SK-N-SH treated with all-trans-retinoic acid at 6 μM for 48 hours (cell line): ENCODE measurements at regions not wholly inside any gene's neighbourhood (a gene's known extent, or its start where the extent isn't known, plus 50 kb on each side); places are given as distances from the start of the nearest gene placed in this dataset.

Experiments
- ATAC-seq: fragments of 200-7000 bp; cut with Tn5 transposase; 3 replicates; pipeline ENCODE4 v1.9.1; 2020; ENCODE audit warnings: mild to moderate bottlenecking, moderate library complexity
- BACH2 ChIP-seq: fragments of 250-450 bp; sonication (Bioruptor Pico); IDR thresholded peaks from 2 replicates; pipeline ENCODE4 v1.9.0; 2021; ENCODE audit warnings: mild to moderate bottlenecking, borderline replicate concordance
- CSDC2 ChIP-seq: fragments of 250-450 bp; sonication (Bioruptor Pico); IDR thresholded peaks from 2 replicates; pipeline ENCODE4 v1.5.0; 2020; ENCODE audit warnings: mild to moderate bottlenecking, moderate library complexity
- ESRRG ChIP-seq: fragments of 250-450 bp; sonication (Bioruptor Pico); IDR thresholded peaks from 2 replicates; pipeline ENCODE4 v1.6.1; 2021; ENCODE audit warnings: mild to moderate bottlenecking
- GLIS3 ChIP-seq: fragments of 250-450 bp; sonication (Bioruptor Pico); IDR thresholded peaks from 2 replicates; pipeline ENCODE4 v1.5.0; 2020; ENCODE audit warnings: mild to moderate bottlenecking, moderate library complexity
- OSR1 ChIP-seq: fragments of 250-450 bp; sonication (Bioruptor Pico); IDR thresholded peaks from 2 replicates; pipeline ENCODE4 v1.8.0; 2022; ENCODE audit warnings: moderate library complexity, mild to moderate bottlenecking, inconsistent platforms
- RARB ChIP-seq: fragments of 250-450 bp; sonication (Bioruptor Pico); IDR thresholded peaks from 2 replicates; pipeline ENCODE4 v1.8.0; 2021; ENCODE audit warnings: mild to moderate bottlenecking, moderate library complexity
- SNAI2 ChIP-seq: fragments of 250-450 bp; sonication (Bioruptor Pico); IDR thresholded peaks from 2 replicates; pipeline ENCODE4 v1.5.0; 2020; ENCODE audit warnings: mild to moderate bottlenecking, moderate library complexity
- TCF4 ChIP-seq: fragments of 250-450 bp; sonication (Bioruptor Pico); IDR thresholded peaks from 2 replicates; pipeline ENCODE4 v1.8.0; 2021; ENCODE audit warnings: mild to moderate bottlenecking, moderate library complexity, borderline replicate concordance
- TOX ChIP-seq: fragments of 250-450 bp; sonication (Bioruptor Pico); IDR thresholded peaks from 2 replicates; pipeline ENCODE4 v1.8.0; 2021; ENCODE audit warnings: mild to moderate bottlenecking, moderate library complexity, borderline replicate concordance
- ZFP3 ChIP-seq: fragments of 250-450 bp; sonication (Bioruptor Pico); IDR thresholded peaks from 2 replicates; pipeline ENCODE4 v1.5.0; 2020; ENCODE audit warnings: mild to moderate bottlenecking, moderate library complexity
- ZFP30 ChIP-seq: fragments of 450-650 bp; formaldehyde crosslinking; IDR thresholded peaks from 2 replicates; pipeline ENCODE4 v1.5.0; 2022; ENCODE audit warnings: mild to moderate bottlenecking, moderate library complexity
- ZNF70 ChIP-seq: fragments of 450-650 bp; formaldehyde crosslinking; IDR thresholded peaks from 2 replicates; pipeline ENCODE4 v1.5.0; 2020; ENCODE audit warnings: mild to moderate bottlenecking, moderate library complexity
- ZNF8 ChIP-seq: fragments of 450-650 bp; formaldehyde crosslinking; IDR thresholded peaks from 2 replicates; pipeline ENCODE4 v1.5.0; 2020; ENCODE audit warnings: mild to moderate bottlenecking, moderate library complexity
- TF ChIP-seq, protein P1 (sequence below): fragments of 250-450 bp; sonication (Bioruptor Pico); IDR thresholded peaks from 2 replicates; pipeline ENCODE4 v1.8.0; 2020; ENCODE audit warnings: mild to moderate bottlenecking, moderate library complexity, borderline replicate concordance
- TF ChIP-seq, protein P2 (sequence below): fragments of 250-450 bp; sonication (Bioruptor Pico); IDR thresholded peaks from 2 replicates; pipeline ENCODE4 v1.5.0; 2020; ENCODE audit warnings: mild to moderate bottlenecking, moderate library complexity
- TF ChIP-seq, protein P3 (sequence below): fragments of 250-450 bp; sonication (Bioruptor Pico); IDR thresholded peaks from 2 replicates; pipeline ENCODE4 v1.5.1; 2021; ENCODE audit warnings: mild to moderate bottlenecking, moderate library complexity
- TF ChIP-seq, protein P4 (sequence below): fragments of 250-450 bp; sonication (Bioruptor Pico); IDR thresholded peaks from 2 replicates; pipeline ENCODE4 v1.5.1; 2020; ENCODE audit warnings: low read depth, mild to moderate bottlenecking, moderate library complexity
- TF ChIP-seq, protein P5 (sequence below): fragments of 250-450 bp; sonication (Bioruptor Pico); IDR thresholded peaks from 2 replicates; pipeline ENCODE4 v1.8.0; 2021; ENCODE audit warnings: low read depth, mild to moderate bottlenecking, moderate library complexity, borderline replicate concordance

DNA sequence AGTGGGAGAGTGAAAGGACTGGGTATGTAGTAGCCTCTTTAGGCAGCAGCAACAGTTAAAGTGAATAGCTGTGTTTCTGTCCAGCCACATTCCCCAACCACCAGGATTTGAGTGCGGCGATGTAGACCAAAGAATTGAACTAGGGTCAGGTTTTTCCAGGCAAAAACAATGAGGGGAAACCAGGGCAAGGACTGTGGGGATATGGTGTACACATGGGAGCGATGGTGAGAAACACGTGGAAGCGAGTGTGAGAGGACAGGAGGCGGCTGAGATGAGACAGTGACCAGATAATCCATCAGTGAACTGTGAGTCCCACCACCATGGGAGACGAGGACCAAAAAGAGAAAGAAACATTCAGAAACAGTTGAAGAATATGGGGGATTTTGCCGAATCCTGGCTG is 409.5 kb downstream of the TSN start:
- TF ChIP-seq CSDC2 (CRISPR knock-in tag) = no peak
- TF ChIP-seq ZNF70 = no peak
- no peak for TF ChIP-seq ESRRG (CRISPR knock-in tag)
- no peak for TF ChIP-seq TOX
- TF ChIP-seq, protein P1, sequence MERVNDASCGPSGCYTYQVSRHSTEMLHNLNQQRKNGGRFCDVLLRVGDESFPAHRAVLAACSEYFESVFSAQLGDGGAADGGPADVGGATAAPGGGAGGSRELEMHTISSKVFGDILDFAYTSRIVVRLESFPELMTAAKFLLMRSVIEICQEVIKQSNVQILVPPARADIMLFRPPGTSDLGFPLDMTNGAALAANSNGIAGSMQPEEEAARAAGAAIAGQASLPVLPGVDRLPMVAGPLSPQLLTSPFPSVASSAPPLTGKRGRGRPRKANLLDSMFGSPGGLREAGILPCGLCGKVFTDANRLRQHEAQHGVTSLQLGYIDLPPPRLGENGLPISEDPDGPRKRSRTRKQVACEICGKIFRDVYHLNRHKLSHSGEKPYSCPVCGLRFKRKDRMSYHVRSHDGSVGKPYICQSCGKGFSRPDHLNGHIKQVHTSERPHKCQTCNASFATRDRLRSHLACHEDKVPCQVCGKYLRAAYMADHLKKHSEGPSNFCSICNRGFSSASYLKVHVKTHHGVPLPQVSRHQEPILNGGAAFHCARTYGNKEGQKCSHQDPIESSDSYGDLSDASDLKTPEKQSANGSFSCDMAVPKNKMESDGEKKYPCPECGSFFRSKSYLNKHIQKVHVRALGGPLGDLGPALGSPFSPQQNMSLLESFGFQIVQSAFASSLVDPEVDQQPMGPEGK (CRISPR knock-in tag) = no peak
- TF ChIP-seq, protein P2, sequence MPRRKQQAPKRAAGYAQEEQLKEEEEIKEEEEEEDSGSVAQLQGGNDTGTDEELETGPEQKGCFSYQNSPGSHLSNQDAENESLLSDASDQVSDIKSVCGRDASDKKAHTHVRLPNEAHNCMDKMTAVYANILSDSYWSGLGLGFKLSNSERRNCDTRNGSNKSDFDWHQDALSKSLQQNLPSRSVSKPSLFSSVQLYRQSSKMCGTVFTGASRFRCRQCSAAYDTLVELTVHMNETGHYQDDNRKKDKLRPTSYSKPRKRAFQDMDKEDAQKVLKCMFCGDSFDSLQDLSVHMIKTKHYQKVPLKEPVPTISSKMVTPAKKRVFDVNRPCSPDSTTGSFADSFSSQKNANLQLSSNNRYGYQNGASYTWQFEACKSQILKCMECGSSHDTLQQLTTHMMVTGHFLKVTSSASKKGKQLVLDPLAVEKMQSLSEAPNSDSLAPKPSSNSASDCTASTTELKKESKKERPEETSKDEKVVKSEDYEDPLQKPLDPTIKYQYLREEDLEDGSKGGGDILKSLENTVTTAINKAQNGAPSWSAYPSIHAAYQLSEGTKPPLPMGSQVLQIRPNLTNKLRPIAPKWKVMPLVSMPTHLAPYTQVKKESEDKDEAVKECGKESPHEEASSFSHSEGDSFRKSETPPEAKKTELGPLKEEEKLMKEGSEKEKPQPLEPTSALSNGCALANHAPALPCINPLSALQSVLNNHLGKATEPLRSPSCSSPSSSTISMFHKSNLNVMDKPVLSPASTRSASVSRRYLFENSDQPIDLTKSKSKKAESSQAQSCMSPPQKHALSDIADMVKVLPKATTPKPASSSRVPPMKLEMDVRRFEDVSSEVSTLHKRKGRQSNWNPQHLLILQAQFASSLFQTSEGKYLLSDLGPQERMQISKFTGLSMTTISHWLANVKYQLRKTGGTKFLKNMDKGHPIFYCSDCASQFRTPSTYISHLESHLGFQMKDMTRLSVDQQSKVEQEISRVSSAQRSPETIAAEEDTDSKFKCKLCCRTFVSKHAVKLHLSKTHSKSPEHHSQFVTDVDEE (CRISPR knock-in tag) = no peak
- TF ChIP-seq ZFP30 (CRISPR knock-in tag) = no peak
- TF ChIP-seq, protein P3, sequence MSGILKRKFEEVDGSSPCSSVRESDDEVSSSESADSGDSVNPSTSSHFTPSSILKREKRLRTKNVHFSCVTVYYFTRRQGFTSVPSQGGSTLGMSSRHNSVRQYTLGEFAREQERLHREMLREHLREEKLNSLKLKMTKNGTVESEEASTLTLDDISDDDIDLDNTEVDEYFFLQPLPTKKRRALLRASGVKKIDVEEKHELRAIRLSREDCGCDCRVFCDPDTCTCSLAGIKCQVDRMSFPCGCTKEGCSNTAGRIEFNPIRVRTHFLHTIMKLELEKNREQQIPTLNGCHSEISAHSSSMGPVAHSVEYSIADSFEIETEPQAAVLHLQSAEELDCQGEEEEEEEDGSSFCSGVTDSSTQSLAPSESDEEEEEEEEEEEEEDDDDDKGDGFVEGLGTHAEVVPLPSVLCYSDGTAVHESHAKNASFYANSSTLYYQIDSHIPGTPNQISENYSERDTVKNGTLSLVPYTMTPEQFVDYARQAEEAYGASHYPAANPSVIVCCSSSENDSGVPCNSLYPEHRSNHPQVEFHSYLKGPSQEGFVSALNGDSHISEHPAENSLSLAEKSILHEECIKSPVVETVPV (CRISPR knock-in tag) = no peak
- no peak for TF ChIP-seq OSR1 (CRISPR knock-in tag)
- no peak for TF ChIP-seq RARB (CRISPR knock-in tag)
- TF ChIP-seq ZFP3 (CRISPR knock-in tag) = no peak
- no peak for TF ChIP-seq SNAI2
- TF ChIP-seq TCF4 (CRISPR knock-in tag) = no peak
- TF ChIP-seq, protein P4, sequence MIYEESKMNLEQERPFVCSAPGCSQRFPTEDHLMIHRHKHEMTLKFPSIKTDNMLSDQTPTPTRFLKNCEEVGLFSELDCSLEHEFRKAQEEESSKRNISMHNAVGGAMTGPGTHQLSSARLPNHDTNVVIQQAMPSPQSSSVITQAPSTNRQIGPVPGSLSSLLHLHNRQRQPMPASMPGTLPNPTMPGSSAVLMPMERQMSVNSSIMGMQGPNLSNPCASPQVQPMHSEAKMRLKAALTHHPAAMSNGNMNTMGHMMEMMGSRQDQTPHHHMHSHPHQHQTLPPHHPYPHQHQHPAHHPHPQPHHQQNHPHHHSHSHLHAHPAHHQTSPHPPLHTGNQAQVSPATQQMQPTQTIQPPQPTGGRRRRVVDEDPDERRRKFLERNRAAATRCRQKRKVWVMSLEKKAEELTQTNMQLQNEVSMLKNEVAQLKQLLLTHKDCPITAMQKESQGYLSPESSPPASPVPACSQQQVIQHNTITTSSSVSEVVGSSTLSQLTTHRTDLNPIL (CRISPR knock-in tag) = no peak
- TF ChIP-seq ZNF8 = no peak
- no peak for ATAC-seq

DNA sequence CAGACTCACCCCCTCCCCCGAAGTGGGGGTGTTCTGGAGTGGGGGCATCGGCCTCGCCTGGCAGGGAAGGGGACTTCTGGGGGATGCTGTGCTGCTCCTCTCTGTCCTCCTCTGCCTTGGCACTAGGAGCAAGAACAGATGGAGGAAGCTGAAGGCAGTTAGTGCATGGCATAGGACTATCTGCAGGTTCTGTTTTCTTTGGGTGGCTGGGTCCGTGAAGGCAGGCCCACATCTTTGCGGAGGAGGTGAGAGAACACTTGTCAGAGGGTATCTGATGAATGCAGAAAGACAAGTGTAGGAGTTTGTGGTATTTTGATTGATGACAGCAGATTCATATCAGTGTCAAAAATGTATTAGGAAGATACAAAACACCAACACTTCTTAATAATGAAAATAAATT is 411.4 kb downstream of the TSN start:
- TF ChIP-seq ZNF70 = peak; percentile 76
- TF ChIP-seq BACH2 (CRISPR knock-in tag) = no peak
- no peak for ATAC-seq

DNA sequence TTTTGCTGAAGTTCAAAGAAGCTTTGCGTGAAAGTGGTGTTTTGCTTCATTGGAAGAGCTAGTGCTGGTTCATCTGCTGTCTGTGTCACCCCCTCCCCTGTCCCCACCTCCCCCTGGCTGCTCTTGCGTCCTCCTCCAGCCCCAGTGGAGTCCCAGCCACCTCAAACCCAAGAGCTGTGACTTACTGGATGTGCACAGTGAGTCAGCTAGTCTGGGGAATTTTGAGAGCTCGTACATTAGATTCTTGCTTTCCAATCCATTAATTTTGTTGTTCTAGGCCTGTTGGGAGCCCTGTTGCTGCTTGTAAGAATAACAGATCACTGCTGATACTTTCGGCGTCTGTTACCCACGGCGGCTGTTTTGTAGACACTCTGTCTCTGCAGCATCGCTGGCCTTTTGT is 412.1 kb downstream of the TSN start:
- ATAC-seq = no peak
- TF ChIP-seq BACH2 (CRISPR knock-in tag) (no peak), ZFP3 (CRISPR knock-in tag) (no peak), GLIS3 (CRISPR knock-in tag) (no peak), ESRRG (CRISPR knock-in tag) (no peak), ZNF8 (no peak), SNAI2 (no peak)

DNA sequence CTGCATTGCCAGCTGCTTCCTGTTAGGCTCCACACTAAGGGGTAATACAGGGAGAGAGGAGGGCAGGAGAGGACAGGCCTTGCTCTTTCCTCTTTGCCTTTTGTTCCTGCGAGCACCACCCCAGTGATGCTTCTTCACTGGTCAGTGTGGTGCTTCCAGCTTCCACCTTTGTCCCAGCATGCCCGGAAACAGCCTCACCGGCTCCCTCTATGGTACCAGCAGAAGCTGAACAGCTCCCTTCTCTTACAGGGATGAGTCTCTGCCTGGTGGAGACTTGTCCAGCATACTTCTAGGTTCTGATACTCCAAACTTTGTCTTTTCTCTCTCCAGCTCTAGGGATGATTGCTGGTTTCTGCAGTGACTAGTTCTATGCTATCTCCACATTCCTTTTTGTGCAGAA is 413.3 kb downstream of the TSN start:
- TF ChIP-seq ZNF70 (no peak), TCF4 (CRISPR knock-in tag) (no peak), RARB (CRISPR knock-in tag) (no peak), ZNF8 (no peak), GLIS3 (CRISPR knock-in tag) (no peak), ZFP3 (CRISPR knock-in tag) (no peak), BACH2 (CRISPR knock-in tag) (no peak), TOX (no peak), SNAI2 (no peak)
- TF ChIP-seq, protein P5, sequence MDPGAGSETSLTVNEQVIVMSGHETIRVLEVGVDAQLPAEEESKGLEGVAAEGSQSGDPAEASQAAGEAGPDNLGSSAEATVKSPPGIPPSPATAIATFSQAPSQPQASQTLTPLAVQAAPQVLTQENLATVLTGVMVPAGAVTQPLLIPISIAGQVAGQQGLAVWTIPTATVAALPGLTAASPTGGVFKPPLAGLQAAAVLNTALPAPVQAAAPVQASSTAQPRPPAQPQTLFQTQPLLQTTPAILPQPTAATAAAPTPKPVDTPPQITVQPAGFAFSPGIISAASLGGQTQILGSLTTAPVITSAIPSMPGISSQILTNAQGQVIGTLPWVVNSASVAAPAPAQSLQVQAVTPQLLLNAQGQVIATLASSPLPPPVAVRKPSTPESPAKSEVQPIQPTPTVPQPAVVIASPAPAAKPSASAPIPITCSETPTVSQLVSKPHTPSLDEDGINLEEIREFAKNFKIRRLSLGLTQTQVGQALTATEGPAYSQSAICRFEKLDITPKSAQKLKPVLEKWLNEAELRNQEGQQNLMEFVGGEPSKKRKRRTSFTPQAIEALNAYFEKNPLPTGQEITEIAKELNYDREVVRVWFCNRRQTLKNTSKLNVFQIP = no peak
- TF ChIP-seq, protein P1 (CRISPR knock-in tag) = no peak
- ATAC-seq = no peak
